RWPE1 (cell line): ENCODE measurements at regions not wholly inside any gene's neighbourhood (a gene's known extent, or its start where the extent isn't known, plus 50 kb on each side); places are given as distances from the start of the nearest gene placed in this dataset.
A peak's percentile ranks its signal among the peaks of the same experiment; 100 is the strongest.

ENCODE experiments used
- CTCF ChIA-PET: fragments of 350-600 bp; sonication (Branson Sonifier 250); formaldehyde crosslinking; extraction: SDS; loops from one replicate; lab custom pipeline; 2021; lab: Yijun Ruan, JAX
- POLR2A ChIA-PET: fragments of 400-600 bp; formaldehyde crosslinking; extraction: SDS; loops from one replicate; lab custom pipeline; 2020; ENCODE audit warnings: antibody characterized with exemption; ENCODE audit not compliant: low non-redundant PET; lab: Yijun Ruan, JAX
- DNase-seq: peaks from one replicate; pipeline ENCODE4 v3.0.0; 2012; ENCODE audit warnings: low spot score
- H3K27ac ChIP-seq: fragments of 450-650 bp; 2 replicates; pipeline ENCODE4 v1.5.1; 2017
- TF ChIP-seq, protein P1 (sequence below): fragments of 450-650 bp; conservative IDR thresholded peaks from 2 replicates; pipeline ENCODE4 v1.5.1; 2017; ENCODE audit warnings: low read depth, mild to moderate bottlenecking

DNA sequence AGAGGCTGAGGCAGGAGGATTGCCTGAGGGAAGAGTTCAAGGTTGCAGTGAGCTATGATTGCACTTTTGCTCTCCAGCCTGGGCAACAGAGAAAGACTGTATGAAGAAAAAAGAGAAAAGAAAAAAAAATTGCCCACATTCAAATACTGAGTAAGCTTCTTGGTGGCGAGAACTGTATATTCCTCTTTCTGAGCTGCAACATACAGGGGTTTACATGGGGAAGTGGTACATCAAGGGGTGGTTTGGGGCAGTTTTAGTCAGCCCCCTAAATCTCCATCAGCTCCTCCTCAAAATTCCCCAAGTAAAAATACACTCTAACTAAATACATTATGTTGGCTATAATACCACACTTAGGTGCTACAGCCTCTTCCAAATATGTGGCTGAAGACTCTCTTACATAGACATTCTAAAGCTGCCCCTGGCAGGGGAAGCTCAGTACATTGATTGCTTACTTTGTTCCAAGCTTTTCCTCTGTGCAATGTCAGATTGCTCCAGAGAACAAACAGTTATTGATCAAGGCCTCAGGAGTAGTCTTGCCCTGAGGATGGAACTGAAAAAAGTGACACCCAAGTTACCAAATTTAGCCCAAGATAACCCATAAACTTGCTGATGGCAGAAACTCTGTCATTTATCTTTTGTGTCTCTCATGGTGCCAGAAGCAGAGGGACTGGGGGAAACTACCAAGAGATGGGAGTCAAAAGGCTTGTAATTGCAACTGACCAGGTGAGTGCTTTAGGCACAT, 107.4 kb upstream of the RIPOR2 start:
- no peak overlapping the region for H3K27ac ChIP-seq
- TF ChIP-seq, protein P1, sequence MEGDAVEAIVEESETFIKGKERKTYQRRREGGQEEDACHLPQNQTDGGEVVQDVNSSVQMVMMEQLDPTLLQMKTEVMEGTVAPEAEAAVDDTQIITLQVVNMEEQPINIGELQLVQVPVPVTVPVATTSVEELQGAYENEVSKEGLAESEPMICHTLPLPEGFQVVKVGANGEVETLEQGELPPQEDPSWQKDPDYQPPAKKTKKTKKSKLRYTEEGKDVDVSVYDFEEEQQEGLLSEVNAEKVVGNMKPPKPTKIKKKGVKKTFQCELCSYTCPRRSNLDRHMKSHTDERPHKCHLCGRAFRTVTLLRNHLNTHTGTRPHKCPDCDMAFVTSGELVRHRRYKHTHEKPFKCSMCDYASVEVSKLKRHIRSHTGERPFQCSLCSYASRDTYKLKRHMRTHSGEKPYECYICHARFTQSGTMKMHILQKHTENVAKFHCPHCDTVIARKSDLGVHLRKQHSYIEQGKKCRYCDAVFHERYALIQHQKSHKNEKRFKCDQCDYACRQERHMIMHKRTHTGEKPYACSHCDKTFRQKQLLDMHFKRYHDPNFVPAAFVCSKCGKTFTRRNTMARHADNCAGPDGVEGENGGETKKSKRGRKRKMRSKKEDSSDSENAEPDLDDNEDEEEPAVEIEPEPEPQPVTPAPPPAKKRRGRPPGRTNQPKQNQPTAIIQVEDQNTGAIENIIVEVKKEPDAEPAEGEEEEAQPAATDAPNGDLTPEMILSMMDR = no peak
- ChIA-PET CTCF (interaction anchor here (0.7 to 1.0 kb wide), 2 partner anchors 25 to 187 kb away, joined by 4 read pairs; no protein-coding TSS in a partner anchor), POLR2A (no interaction called here)
- DNase-seq = no peak

DNA sequence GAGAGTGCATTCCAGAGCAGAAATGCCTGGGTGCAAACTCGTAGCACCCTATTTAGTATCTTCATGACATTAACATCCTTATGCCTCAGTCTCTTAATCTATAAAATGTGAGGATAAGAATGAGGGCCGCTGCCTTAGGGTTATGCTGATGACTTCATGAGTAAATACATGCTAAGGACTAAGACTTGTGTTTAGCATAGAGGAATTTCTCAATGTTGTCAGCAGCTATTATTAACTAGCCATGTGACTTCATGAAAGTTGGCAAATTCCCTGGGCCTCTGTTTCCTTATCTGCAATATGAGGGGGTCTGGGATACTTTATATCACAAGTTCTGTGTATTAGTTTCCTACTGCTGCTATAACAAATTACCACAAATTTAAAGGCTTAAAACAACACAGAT, 108.1 kb upstream of the RIPOR2 start:
- ChIA-PET CTCF (interaction anchor here (0.6 to 0.7 kb wide), 2 partner anchors 26 to 301 kb away, joined by 3 to 4 read pairs; no protein-coding TSS in a partner anchor), POLR2A (no interaction called here)
- TF ChIP-seq, protein P1 = no peak
- H3K27ac ChIP-seq = no peak overlapping the region
- no peak for DNase-seq

DNA sequence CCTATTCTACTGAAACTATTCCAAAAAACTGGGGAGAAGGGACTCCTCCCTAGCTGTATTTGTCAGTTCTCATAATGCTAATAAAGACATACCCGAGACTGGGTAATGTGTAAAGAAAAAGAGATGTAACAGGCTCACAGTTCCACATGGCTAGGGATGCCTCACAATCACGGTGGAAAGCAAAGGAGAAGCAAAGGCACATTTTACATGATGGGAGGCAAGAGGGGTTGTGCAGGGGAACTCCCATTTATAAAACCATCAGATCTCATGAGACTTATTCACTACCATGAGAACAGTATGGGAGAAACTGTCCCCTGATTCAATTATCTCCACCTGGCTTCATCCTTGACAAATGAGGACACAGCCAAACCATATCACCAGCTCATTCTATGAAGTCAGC, 111.2 kb upstream of the RIPOR2 start:
- DNase-seq = no peak
- ChIA-PET CTCF (no interaction called here), POLR2A (no interaction called here)
- no peak overlapping the region for H3K27ac ChIP-seq
- TF ChIP-seq, protein P1 = no peak

DNA sequence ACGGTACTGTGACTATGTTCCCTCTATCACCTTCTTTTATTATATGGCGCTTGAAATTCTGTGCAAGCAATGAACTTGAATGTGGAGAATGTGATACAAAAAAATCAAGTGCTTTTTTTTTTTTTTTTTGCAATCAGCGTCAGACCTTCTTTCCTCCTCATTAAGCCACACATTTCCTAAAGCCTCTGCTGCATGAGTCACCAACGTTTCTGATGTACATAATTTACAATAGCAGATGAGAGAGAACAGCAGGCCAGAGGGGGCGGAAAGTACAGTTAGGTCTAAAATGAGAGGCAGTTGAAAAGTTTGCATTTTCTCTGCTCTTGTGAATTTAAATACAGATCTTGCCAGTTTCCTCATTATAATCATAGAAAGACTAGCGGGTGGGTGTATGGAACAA, 114.6 kb upstream of the RIPOR2 start:
- POLR2A ChIA-PET = no interaction called here
- CTCF ChIA-PET = no interaction called here
- DNase-seq = peak; percentile 46
- no peak overlapping the region for H3K27ac ChIP-seq
- TF ChIP-seq, protein P1 = no peak

DNA sequence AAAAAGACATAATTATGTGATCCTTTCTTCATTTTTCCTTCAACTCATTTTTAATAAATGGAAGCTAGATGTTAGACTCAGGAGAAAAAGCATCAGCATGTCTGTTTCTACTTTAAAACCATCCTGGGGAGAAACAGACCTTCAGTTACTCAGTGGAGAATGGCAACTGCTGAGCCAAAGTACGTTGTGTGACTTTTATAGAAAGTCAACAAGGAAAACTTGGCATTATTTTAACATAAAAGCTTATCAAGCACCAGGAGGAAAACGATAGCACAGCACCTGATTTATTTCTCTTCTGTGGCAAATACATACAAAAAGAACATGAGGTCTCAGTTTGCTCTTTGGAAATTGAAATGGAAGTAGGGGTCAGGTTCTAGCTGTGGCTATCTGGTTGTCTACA, 115.3 kb upstream of the RIPOR2 start:
- ChIA-PET POLR2A (no interaction called here), CTCF (interaction anchor here (0.5 kb wide), 1 partner anchor 20 kb away, joined by 3 read pairs; no protein-coding TSS in a partner anchor)

DNA sequence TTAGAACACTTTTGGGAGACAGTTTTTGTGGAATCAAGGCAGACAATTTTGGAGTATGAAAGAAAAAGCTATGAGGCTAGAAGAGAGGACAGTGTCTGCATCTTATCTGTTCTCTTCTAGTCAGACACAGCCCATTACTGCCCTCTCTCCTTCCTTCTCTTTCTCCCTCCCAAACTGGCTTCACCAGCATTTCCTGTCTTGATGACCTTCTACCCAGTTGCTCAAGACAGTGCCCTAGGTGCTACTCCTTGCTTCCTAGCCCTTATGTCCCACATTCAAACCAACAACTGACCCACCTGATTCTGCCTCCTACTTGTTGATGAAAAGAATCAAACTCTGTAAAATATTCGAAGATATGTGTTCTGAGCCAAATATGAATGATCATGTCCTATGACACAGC, 116.4 kb upstream of the RIPOR2 start:
- no peak for DNase-seq
- TF ChIP-seq, protein P1 = no peak
- no peak overlapping the region for H3K27ac ChIP-seq
- ChIA-PET CTCF (interaction anchor here (0.7 kb wide), 1 partner anchor 540 kb away, joined by 3 read pairs; no protein-coding TSS in a partner anchor), POLR2A (no interaction called here)

More for the DNA sequence above, 115.3 kb upstream of the RIPOR2 start:
- DNase-seq = no peak
- TF ChIP-seq, protein P1 = no peak
- no peak overlapping the region for H3K27ac ChIP-seq
